ENCODE measurements at regions not wholly inside any gene's neighbourhood (a gene's known extent, or its start where the extent isn't known, plus 50 kb on each side); places are given as distances from the start of the nearest gene placed in this dataset.
A peak's percentile ranks its signal among the peaks of the same experiment; 100 is the strongest.
"Not testable (repeated sequence)": the region's sequence is repeated elsewhere in the genome, so short reads cannot be mapped to it uniquely, and the experiment has no call there.

- H3K9ac ChIP-seq (ENCODE audit: low read length) = no peak overlapping the region
- H3K9me2 ChIP-seq (replicated peaks; ENCODE audit: low read length) = no peaks in the 10 kb centered on the region
- H2AFZ ChIP-seq (ENCODE audit: low read length) = no peak overlapping the region
- ChIA-PET CTCF (no interaction called here), POLR2A (ENCODE audit: unreplicated experiment) (no interaction called here)
- H3K4me1 ChIP-seq (ENCODE audit: insufficient read depth, low read length) = no peaks in the 10 kb centered on the region
- no peaks in the 10 kb centered on the region for H3F3A ChIP-seq (ENCODE audit: low read length, unreplicated experiment)
- no peaks in the 10 kb centered on the region for H4K20me1 ChIP-seq (ENCODE audit: low read length)
- ATAC-seq = no peak
- peaks cover 24% of the 10 kb centered on the region for H3K9me3 ChIP-seq (ENCODE audit: low read length)
- no peak for TF ChIP-seq EZH2phosphoT487 (IDR thresholded peaks at IDR 0.05; ENCODE audit: borderline replicate concordance, low read length)
- no peaks in the 10 kb centered on the region for H3K36me3 ChIP-seq (ENCODE audit: low read depth, low read length)
- DNase-seq = no peak
- no peak overlapping the region for H3K27ac ChIP-seq (ENCODE audit: low read length)
- H3K4me3 ChIP-seq (ENCODE audit: low read length) = no peak overlapping the region
- no TSS peak for BruUV-seq (replicated peaks)
- no peaks in the 10 kb centered on the region for H3K27me3 ChIP-seq (ENCODE audit: low read length)
- intact Hi-C loops (cut with micrococcal nuclease) = no loop called here
- H3K79me2 ChIP-seq (ENCODE audit: low read length) = no peaks in the 10 kb centered on the region
- no peak overlapping the region for H3K4me2 ChIP-seq (ENCODE audit: low read length)
Measured at GRCh38 chr3:759106-759505, 333.7 kb upstream of the CNTN6 start.

DNA sequence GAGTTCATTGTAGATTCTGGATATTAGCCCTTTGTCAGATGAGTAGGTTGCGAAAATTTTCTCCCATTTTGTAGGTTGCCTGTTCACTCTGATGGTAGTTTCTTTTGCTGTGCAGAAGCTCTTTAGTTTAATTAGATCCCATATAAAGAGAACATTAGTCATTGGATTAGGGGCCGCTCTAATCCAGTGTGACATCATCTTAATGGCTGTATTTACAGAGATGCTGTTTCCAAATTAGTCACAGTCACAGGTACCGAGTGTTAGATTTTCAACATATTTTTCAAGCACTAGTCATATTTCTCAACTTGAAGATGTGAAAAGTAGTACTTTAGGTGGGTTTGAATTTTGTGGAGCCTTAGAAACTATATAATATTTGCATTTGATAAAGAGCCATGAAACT is 319.4 kb upstream of the CNTN6 start:
- BruUV-seq (replicated peaks); H3K79me2 ChIP-seq (ENCODE audit: low read length); H3F3A ChIP-seq (ENCODE audit: low read length, unreplicated experiment); H2AFZ ChIP-seq (ENCODE audit: low read length); DNase-seq; H3K4me1 ChIP-seq (ENCODE audit: insufficient read depth, low read length); H3K4me2 ChIP-seq (ENCODE audit: low read length); ATAC-seq; H3K9ac ChIP-seq (ENCODE audit: low read length); H3K27me3 ChIP-seq (ENCODE audit: low read length); H4K20me1 ChIP-seq (ENCODE audit: low read length); H3K9me2 ChIP-seq (replicated peaks; ENCODE audit: low read length); H3K4me3 ChIP-seq (ENCODE audit: low read length); POLR2A ChIA-PET (ENCODE audit: unreplicated experiment); CTCF ChIA-PET; H3K36me3 ChIP-seq (ENCODE audit: low read depth, low read length); intact Hi-C loops (cut with micrococcal nuclease); H3K27ac ChIP-seq (ENCODE audit: low read length): not testable (repeated sequence)
- H3K9me3 ChIP-seq (ENCODE audit: low read length) = peaks cover 23% of the 10 kb centered on the region

- Histone ChIP-seq H3K9ac (ENCODE audit: low read length) (no peak overlapping the region), H3K79me2 (ENCODE audit: low read length) (no peaks in the 10 kb centered on the region), H3K27ac (ENCODE audit: low read length) (no peak overlapping the region), H3K4me3 (ENCODE audit: low read length) (no peak overlapping the region), H3F3A (ENCODE audit: low read length, unreplicated experiment) (no peaks in the 10 kb centered on the region), H3K4me2 (ENCODE audit: low read length) (no peak overlapping the region), H3K27me3 (ENCODE audit: low read length) (no peaks in the 10 kb centered on the region), H3K36me3 (ENCODE audit: low read depth, low read length) (no peaks in the 10 kb centered on the region), H3K4me1 (ENCODE audit: insufficient read depth, low read length) (no peaks in the 10 kb centered on the region), H3K9me2 (replicated peaks; ENCODE audit: low read length) (no peaks in the 10 kb centered on the region), H3K9me3 (ENCODE audit: low read length) (peaks cover 24% of the 10 kb centered on the region), H4K20me1 (ENCODE audit: low read length) (no peaks in the 10 kb centered on the region), H2AFZ (ENCODE audit: low read length) (no peak overlapping the region)
- ChIA-PET CTCF (no interaction called here), POLR2A (ENCODE audit: unreplicated experiment) (no interaction called here)
- ATAC-seq (no peak), DNase-seq (peak; percentile 38)
- no TSS peak for BruUV-seq (replicated peaks)
- intact Hi-C loops (cut with micrococcal nuclease) = no loop called here
- TF ChIP-seq, protein P1, sequence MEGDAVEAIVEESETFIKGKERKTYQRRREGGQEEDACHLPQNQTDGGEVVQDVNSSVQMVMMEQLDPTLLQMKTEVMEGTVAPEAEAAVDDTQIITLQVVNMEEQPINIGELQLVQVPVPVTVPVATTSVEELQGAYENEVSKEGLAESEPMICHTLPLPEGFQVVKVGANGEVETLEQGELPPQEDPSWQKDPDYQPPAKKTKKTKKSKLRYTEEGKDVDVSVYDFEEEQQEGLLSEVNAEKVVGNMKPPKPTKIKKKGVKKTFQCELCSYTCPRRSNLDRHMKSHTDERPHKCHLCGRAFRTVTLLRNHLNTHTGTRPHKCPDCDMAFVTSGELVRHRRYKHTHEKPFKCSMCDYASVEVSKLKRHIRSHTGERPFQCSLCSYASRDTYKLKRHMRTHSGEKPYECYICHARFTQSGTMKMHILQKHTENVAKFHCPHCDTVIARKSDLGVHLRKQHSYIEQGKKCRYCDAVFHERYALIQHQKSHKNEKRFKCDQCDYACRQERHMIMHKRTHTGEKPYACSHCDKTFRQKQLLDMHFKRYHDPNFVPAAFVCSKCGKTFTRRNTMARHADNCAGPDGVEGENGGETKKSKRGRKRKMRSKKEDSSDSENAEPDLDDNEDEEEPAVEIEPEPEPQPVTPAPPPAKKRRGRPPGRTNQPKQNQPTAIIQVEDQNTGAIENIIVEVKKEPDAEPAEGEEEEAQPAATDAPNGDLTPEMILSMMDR (conservative IDR thresholded peaks at IDR 0.05; ENCODE audit: low read depth, low read length) = no peak
- TF ChIP-seq EZH2phosphoT487 (IDR thresholded peaks at IDR 0.05; ENCODE audit: borderline replicate concordance, low read length) (no peak), EZH2 (IDR thresholded peaks at IDR 0.05; ENCODE audit: low read length, unreplicated experiment) (no peak)
Measured at GRCh38 chr3:775178-775880, 317.5 kb upstream of the CNTN6 start.

GRCh38 chr3:780505-780904 is 312.3 kb upstream of the CNTN6 start:
- no peak overlapping the region for H3K4me2 ChIP-seq (ENCODE audit: low read length)
- H3K9me3 ChIP-seq (ENCODE audit: low read length) = peaks cover 22% of the 10 kb centered on the region
- no peaks in the 10 kb centered on the region for H3K27me3 ChIP-seq (ENCODE audit: low read length)
- no peaks in the 10 kb centered on the region for H3K9me2 ChIP-seq (replicated peaks; ENCODE audit: low read length)
- no peaks in the 10 kb centered on the region for H3K36me3 ChIP-seq (ENCODE audit: low read depth, low read length)
- intact Hi-C loops (cut with micrococcal nuclease) = no loop called here
- H3F3A ChIP-seq (ENCODE audit: low read length, unreplicated experiment) = no peaks in the 10 kb centered on the region
- ChIA-PET CTCF (no interaction called here), POLR2A (ENCODE audit: unreplicated experiment) (no interaction called here)
- H4K20me1 ChIP-seq (ENCODE audit: low read length) = no peaks in the 10 kb centered on the region
- H2AFZ ChIP-seq (ENCODE audit: low read length) = no peak overlapping the region
- H3K27ac ChIP-seq (ENCODE audit: low read length) = no peak overlapping the region
- no peak for DNase-seq
- ATAC-seq = no peak
- no peak overlapping the region for H3K4me3 ChIP-seq (ENCODE audit: low read length)
- no peak overlapping the region for H3K9ac ChIP-seq (ENCODE audit: low read length)
- H3K4me1 ChIP-seq (ENCODE audit: insufficient read depth, low read length) = no peaks in the 10 kb centered on the region
- no peaks in the 10 kb centered on the region for H3K79me2 ChIP-seq (ENCODE audit: low read length)
- no TSS peak for BruUV-seq (replicated peaks)
- no peak for TF ChIP-seq EZH2 (IDR thresholded peaks at IDR 0.05; ENCODE audit: low read length, unreplicated experiment)
- TF ChIP-seq, protein P1 (conservative IDR thresholded peaks at IDR 0.05; ENCODE audit: low read depth, low read length) = no peak
- no peak for TF ChIP-seq EZH2phosphoT487 (IDR thresholded peaks at IDR 0.05; ENCODE audit: borderline replicate concordance, low read length)
